SIG-M5 treated with dmso at 0.1 percent for 504 hours (cell line): ENCODE measurements at regions not wholly inside any gene's neighbourhood (a gene's known extent, or its start where the extent isn't known, plus 50 kb on each side); places are given as distances from the start of the nearest gene placed in this dataset.

Experiments used
- DNase-seq: peaks from one replicate; lab custom pipeline; 2025; ENCODE audit not compliant: unreplicated experiment; lab: John Stamatoyannopoulos, UW

DNA sequence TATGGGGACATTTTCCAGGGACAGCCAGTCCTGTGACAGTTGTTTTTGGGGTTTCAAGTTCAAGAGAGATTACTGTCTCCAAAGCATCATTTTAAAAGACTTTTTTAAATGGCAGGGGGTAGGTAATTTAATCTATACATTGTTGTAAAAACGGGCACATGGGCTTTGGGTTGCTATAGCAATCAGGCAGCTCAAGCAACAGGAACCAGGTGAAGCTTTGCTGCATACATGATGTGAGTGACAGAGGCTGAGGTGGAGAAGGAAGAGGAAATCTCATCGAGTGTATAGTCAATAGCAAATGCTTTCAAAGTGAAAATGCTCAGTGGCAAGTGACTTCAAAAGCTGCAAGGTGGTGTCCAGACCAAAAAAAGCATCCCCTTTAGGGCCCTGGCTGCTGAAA is 277.4 kb upstream of the JAG1 start:
- DNase-seq = no peak

GRCh38 chr20:10951904-10952303 is 278.1 kb upstream of the JAG1 start:
- no peak for DNase-seq

DNA sequence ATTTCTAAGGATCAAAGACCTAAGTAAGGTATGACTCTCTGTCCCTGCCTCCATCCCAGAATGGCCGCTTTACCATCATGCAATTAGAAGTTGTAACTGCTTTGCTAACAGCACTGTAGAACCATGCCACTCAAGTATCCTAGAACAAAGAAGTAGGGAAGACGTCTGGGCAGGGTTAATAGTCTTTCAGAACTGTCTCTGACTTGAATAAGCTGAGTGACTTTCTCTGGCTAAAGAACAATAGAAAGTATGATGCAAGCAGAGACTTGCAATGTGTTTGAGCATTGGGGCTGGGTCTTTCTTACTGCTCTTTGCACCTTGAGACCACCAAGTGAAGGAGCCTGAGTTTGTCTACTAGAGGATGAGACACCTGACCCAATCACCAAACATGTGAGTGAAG is 279.6 kb upstream of the JAG1 start:
- DNase-seq = no peak

- no peak for DNase-seq
Measured at GRCh38 chr20:10954137-10954840, 280.5 kb upstream of the JAG1 start.

DNA sequence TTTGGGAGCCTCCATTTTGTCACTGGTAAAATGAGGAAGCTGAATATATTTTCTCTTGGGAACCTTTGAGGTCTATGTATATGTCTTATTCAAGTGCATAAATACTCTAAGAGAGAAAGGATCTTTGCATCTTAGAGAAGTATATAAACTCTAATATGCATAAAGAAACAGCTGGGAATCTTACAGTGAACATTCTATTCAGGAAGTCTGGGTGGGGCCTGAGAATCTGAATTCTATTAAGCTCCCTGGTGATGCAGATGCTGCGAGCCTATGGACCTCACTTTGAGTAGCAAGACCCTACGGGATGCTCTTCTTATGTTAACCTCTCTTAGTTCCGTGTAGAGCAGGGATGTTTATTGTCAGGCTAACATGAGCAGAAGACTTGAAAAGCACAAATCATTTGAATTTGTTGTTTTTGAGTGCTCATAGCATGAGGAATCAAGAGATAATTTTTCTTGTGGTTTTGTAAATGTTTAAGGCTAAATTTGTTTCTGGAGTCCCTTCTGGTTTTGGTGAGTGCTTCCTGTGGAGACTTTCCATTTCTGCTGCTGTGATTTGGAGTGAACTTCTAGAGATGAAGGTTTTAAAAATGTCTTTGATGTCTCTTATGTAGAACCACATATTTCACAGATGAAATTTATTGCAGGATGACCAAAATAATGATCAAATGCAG is 281.2 kb upstream of the JAG1 start:
- no peak for DNase-seq

DNA sequence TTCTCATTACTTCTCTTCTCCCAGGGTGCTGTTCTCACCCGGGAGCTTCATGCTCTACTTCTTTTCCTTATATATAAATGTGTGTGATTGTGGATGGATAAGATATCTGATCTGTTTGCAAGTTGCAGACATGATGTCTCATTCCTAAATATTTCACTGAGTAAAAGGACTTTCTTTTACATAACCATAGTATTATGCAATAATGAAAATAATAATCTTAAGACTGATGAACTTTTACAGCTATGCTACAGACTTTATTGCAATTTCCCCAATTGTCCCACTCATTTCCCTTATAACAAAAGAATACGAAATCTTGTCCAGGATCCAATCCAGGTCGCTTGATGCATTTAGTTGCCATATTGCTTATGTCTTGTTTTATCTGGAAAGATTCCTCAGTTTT is 284.5 kb upstream of the JAG1 start:
- DNase-seq = no peak

GRCh38 chr20:10960416-10960815 is 286.6 kb upstream of the JAG1 start:
- no peak for DNase-seq

GRCh38 chr20:10961651-10962288 is 288.0 kb upstream of the JAG1 start:
- no peak for DNase-seq

- DNase-seq = no peak
Measured at GRCh38 chr20:10962937-10963336, 289.1 kb upstream of the JAG1 start.

- DNase-seq = no peak
Measured at GRCh38 chr20:10963717-10964266, 290.0 kb upstream of the JAG1 start.

DNA sequence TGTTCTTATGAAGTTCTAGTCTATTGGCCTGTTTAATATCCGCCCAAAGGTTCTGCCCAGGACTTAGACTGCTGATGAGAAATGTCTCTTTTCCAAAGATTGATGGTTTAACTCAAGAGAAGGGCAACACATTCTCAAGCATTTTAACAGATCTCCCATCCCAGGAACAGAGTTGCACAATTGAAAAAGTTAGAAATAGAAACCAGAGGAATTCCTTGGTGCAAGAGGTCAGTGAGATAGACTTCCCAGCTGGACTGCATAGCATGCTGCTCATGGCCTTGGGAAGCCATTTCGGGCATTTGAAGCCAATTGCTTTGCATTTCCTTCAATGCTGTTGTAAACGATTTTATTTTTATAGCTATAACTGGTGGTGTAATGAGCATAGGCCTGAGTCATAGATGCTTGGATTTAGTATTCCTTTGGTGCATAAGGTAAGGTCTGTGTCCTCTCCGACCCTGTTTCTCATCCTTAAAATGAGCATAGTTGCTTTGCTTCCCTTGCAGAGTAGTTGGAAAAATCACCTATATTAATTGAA is 292.2 kb upstream of the JAG1 start:
- no peak for DNase-seq

- no peak for DNase-seq
Measured at GRCh38 chr20:10970109-10970508, 296.3 kb upstream of the JAG1 start.

DNA sequence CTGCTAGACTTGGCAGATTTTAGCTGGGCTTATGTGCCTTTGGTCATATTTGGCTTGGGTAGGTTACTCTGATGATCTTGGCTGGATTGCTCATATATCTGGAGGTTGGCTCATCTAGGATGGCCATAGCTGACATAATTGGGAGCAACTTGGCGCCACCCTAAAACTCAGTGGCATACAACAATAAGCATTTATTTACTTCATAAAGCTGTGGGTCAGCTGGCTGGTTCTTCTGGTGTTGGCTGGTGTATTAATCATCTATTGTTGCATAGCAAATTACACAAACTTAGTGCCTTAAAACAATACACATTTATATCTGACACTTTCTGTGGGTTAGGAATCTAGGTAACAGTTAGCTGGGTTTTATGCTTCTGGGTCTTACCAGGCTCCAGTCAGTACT is 297.3 kb upstream of the JAG1 start:
- no peak for DNase-seq

DNA sequence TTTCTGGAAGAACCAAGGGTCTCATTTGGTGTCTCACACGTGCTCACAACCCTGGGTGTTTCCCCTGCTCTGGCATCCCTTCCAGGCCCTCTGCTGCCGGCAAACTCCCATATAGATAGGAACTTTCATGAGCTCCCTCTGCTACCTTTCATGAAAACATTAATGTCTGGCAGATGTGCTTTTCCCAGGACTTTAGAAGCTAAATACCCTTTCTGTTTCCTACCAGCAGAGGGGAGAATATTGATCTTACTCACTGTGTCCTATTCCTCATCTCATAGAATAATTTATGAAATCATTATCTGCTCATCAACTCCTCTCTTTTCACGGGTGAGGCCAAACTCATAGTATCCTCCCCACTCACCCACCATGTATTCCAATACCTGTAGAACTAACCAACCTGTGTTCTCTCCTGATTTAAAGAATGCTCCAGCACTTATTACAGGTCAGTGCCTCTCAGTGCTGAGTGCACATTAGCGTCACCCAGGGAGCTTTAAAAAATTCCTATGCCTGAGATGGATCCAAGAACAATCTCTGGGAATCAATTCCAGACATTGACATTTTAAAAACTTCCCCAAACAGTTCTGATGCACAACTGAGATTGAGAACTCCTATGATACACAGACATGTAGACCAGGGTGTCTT is 298.5 kb upstream of the JAG1 start:
- DNase-seq = no peak

GRCh38 chr20:10976051-10976450 is 302.3 kb upstream of the JAG1 start:
- DNase-seq = no peak

DNA sequence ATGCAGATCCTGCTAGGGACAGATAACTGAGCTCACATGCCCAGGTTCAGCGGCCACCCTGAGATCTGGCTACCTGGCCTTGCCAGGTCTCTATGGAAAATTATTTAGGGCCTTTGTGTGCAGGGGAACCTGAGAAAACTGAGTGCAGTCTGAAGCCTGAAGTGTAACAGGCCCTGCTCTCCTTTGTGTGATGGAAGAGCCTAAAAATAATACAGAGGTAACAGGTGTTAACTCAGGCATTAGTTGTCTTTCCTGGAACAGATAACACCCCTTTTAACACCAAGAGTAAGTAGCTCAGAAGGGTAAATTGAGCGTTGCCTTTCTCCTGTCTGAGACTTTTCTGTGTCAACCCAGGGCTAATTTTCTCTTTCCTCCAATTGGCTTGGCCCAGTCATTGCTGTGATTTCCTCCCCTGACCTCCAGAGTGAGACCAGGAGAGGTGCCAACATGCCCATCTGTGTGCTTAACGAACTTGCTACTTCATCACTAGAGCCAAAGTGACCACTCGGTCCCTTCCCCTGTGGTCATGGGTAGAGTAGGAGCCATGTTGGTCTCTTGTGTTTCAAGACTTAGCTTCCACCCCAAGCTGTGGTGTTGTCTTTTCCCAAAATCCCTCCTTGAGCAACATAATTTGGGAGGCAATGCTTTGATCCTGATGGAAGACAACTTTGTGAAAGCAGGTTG is 304.4 kb upstream of the JAG1 start:
- no peak for DNase-seq

- DNase-seq = no peak
Measured at GRCh38 chr20:10978713-10979112, 304.9 kb upstream of the JAG1 start.

- no peak for DNase-seq
Measured at GRCh38 chr20:10982692-10983091, 308.9 kb upstream of the JAG1 start.

DNA sequence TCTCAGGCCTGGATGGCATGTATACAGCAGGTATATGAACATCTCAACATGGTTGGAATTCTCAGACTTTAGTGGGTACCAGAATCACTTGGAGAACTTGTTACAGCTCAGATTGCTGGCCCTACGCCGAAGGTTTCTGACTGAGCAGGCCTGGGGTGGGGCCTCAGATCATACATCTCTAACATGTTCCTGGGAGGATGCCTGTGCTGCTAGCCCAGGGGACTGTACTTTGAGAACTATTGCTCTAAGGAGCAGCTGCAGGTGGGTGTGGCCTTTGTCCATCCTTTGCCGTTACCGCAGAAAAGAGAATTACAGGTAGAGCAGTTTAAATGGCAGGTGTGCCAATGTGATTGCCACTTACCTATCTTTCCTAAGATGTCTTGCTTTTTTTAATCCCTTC is 310.5 kb upstream of the JAG1 start:
- DNase-seq = no peak

DNA sequence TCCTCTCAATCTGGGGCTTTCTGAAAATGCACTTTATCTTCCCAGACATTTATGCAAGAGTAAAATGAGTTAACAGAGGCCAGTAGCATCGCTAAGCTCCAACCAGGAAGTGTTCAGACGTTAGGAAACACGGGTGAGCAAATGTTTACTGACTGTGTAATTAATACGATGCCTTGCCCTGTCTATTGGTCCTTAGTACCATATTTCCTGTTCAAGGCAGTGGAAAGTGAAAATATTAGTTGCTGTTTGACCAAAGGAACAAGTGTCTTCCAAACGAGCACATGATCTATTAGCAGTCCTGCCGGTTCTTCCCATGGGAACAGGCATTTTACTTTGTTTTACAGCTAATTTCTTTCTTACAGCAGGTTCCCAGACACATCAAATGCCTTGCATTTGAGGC is 311.1 kb upstream of the JAG1 start:
- DNase-seq = no peak

DNA sequence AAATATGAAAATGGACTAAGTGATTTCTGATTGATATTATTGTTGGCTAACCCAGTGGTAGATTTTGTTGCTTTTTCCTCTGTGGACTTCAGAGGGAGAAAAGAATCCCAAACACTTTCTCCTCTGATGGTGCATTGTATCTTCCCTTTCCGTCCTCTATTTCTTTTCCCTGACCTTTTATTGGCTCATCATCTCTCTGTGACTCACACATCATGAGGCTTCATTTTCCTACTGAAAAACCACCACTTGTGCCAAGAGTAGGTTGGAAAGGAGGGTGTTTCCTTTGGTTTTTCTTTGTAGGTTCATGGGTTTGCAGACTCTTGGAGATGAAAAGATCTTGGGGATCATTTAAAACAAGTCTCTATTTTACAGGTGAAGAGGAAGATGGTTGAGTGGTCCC is 311.7 kb upstream of the JAG1 start:
- no peak for DNase-seq
